Vagina (tissue), 2 donors: ENCODE measurements at regions not wholly inside any gene's neighbourhood (a gene's known extent, or its start where the extent isn't known, plus 50 kb on each side); places are given as distances from the start of the nearest gene placed in this dataset.

ENCODE experiments used
- CTCF ChIP-seq, 3 experiments: fragments of 450-650 bp in 2 of 3; fragments of 200-600 bp in 1 of 3; sonication (generic) in 1 of 3; IDR thresholded peaks; one replicate each; pipeline ENCODE4 v1.5.1; 2017 to 2019; ENCODE audit warnings: antibody characterized with exemption in 3 of 3, mild to moderate bottlenecking in 2 of 3, moderate library complexity in 2 of 3
- POLR2A ChIP-seq, 2 donors: fragments of 450-650 bp; IDR thresholded peaks; one replicate each; pipeline ENCODE4 v1.6.1; 2017; ENCODE audit warnings: antibody characterized with exemption in 2 of 2, mild to moderate bottlenecking in 2 of 2, moderate library complexity in 2 of 2

DNA sequence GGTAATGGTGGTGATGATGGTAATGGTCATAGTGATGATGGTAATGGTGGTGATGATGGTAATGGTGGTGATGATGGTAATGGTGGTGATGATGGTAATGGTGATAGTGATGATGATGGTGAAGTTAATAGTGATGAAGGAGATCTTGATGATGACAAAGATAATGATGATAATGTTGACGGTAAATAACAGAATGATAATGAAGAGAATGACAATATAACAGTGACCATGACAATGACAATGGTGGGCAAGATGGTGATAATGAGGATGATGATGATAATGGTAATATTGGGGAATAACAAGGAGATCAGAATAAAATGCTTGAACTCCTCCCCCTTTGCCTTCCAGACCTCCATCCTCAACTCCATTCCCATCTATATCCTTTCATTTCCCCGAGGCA lies 233.3 kb upstream of the SFSWAP start:
- TF ChIP-seq CTCF (IDR thresholded peaks at IDR 0.05) (no peak), POLR2A (IDR thresholded peaks at IDR 0.05) (no peak)
